T47D (cell line): ENCODE measurements at regions not wholly inside any gene's neighbourhood (a gene's known extent, or its start where the extent isn't known, plus 50 kb on each side); places are given as distances from the start of the nearest gene placed in this dataset.
"Not testable (repeated sequence)": the region's sequence is repeated elsewhere in the genome, so short reads cannot be mapped to it uniquely, and the experiment has no call there.

ENCODE experiments used
- DNase-seq, 2 experiments: peaks; one replicate each; pipeline versions ENCODE4 v3.0.0 to v3.0.0-alpha.2; 2011 to 2012; ENCODE audit warnings: low read depth in 1 of 2, low spot score in 1 of 2
- JUND ChIP-seq: IDR thresholded peaks from 2 replicates; pipeline ENCODE4 v1.6.1; 2012; ENCODE audit warnings: low read depth
- in situ Hi-C: cut with HindIII; loops from 2 replicates; pipeline ENCODE4 v1.10.0; 2016; ENCODE audit warnings: low sequenced_read_pairs, low pct_unique_long_range_greater_than_20kb

DNA sequence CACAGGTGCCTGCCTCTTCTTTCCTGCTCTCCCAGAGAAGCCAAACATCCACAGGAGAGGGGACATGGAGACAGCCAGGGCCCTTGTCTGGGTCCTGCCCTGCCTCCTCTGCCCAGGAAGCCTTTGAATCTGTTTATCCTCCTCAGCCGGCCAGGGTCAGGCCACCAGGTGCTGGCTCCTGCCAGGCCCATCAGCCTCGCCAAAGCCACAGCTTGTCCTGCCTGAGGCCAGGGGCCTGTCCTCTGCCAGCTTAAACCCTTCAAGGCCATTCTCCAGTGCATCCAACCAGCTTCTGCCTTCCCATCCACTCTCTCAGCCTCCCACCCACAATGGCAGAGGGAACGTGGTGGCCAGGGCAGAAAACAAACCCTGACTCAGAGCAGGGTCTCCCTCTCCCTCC lies 254.6 kb downstream of the ANKRD60 start:
- in situ Hi-C loops: no loop called here
- DNase-seq: no peak
- no peak for TF ChIP-seq JUND

DNA sequence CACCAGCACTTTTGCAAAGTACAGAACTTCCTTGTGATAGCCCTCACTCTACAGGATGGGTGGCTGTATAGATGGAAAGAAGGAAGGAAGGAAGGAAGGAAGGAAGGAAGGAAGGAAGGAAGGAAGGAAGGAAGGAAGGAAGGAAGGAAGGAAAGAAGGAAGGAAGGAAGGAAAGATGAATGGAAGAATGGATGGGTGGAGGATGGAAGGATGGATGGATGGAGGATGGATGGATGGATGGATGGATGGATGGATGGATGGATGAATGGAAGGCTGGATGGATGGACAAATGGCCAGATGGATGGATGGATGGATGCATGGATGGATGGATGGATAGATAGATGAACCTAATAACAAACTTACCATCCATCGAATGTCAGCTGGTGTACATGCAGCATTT lies 256.9 kb downstream of the ANKRD60 start:
- DNase-seq, in situ Hi-C loops: not testable (repeated sequence)

DNA sequence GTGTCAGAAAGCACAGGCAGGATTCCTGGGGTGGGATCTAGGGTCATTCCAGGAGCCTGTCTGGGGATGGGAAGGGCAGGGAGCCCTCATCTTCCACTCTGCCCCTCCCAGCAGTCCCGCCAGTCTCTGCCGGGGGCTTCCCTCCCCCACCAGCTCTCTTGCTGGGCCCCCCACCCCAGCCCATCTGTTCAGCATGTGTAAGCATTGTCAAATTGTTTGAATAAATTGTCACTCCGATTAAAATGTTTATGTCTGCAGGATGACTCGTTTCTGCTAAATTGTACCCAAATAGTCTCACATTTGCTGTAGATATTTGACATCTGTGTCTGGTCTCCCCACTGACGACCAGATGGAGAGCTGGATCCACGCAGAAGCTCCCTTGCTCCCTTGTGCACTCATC lies 257.6 kb downstream of the ANKRD60 start:
- in situ Hi-C loops: no loop called here
- no peak for DNase-seq
- TF ChIP-seq JUND: no peak

DNA sequence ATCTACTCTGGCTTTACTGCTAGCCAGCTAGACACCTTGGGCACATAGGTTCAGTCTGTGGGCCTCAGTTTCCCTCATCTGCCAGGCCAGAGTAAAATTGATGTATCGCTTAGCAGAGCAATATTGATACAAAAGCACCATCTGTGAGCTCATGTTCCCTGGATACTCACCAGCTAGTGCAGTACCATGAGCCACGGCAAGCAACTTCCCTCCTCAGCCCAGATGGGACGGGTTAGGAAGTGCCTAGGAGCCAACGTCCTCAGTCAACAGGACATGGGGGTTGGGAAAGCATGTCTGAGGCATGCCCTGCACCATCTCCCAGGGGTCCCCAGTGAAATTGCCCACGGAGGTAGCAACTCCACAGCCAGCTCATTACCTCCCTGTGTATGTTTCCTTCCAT lies 258.3 kb downstream of the ANKRD60 start:
- TF ChIP-seq JUND: no peak
- DNase-seq: no peak
- in situ Hi-C loops: no loop called here

DNA sequence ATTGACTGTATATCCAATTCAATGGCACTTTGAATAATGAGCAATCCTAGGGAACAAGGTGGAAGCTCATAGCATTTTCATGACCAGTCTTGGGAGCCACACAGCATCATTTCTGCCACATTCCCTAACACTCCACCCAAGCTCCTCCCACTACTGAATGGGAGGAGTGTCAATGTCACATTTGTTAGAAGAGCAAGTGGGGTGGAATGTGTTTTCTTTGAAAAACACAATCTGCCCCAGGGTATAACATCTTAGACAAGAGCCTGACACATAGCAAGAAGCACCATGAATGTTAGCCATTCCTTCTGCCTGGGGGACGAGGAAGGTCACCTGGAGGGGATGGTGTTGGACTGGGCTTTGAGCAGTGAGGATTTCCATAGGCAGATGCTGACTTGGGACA lies 258.3 kb upstream of the PMEPA1 start:
- in situ Hi-C loops: no loop called here
- TF ChIP-seq JUND: no peak
- DNase-seq: no peak

DNA sequence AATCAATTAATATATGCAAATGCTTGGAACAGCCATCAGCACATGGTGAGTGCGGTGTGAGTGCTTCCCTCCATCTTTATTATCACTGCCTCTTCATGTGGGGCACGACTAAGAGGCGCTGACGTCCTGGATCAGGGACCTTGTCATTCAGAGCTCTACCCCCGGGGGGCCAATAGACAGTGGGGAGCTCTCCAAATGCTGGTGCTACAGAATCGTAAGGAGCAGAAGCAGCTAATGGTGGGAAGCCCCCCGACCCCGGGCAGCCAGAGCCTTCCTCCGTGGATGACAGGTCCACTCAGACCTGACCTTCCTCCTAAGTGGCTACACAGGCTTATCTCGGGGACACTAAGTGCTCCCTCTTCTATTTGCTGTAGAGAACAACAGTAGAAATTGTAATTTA lies 257.5 kb upstream of the PMEPA1 start:
- TF ChIP-seq JUND: no peak
- in situ Hi-C loops: no loop called here
- no peak for DNase-seq

DNA sequence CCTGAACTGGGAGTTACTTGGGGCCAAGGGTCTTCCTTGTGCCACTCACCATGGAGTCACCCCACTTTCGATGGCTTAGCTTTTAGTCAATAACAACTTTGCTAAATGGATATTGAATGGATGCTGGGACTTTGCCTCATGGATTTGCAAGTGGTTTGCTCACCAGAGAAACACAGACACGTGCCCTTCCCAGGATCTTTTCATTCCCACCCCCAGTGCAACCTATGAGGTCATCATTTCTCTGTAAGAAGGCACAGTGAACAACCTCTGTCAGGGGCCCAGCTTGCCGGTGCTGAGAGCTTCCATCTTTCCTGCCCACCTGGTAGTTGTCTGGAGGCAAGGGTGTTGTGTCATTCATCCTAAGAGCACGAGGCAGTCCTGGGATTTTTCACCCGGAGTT lies 256.8 kb upstream of the PMEPA1 start:
- in situ Hi-C loops: no loop called here
- no peak for DNase-seq
- no peak for TF ChIP-seq JUND

DNA sequence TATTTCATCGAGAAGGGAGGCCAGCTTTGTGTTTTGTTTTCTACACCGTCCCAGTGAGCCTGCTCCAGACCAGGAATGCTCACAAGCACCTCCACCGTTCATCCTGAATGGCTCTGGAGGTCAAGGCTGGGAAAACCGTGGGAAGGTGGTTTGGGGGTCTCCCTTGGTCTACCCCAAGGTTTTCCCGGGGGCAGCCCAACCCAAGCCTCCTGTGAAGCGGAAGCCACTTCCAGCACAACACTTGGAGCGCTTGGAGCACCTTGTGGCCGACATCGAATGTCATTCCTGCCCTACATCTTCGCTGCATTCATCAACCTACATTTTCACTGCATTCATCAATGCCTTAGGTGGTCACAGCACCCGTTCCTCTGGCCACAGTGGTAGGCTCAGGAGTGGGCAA lies 255.6 kb upstream of the PMEPA1 start:
- TF ChIP-seq JUND: no peak
- no peak for DNase-seq
- in situ Hi-C loops: no loop called here

DNA sequence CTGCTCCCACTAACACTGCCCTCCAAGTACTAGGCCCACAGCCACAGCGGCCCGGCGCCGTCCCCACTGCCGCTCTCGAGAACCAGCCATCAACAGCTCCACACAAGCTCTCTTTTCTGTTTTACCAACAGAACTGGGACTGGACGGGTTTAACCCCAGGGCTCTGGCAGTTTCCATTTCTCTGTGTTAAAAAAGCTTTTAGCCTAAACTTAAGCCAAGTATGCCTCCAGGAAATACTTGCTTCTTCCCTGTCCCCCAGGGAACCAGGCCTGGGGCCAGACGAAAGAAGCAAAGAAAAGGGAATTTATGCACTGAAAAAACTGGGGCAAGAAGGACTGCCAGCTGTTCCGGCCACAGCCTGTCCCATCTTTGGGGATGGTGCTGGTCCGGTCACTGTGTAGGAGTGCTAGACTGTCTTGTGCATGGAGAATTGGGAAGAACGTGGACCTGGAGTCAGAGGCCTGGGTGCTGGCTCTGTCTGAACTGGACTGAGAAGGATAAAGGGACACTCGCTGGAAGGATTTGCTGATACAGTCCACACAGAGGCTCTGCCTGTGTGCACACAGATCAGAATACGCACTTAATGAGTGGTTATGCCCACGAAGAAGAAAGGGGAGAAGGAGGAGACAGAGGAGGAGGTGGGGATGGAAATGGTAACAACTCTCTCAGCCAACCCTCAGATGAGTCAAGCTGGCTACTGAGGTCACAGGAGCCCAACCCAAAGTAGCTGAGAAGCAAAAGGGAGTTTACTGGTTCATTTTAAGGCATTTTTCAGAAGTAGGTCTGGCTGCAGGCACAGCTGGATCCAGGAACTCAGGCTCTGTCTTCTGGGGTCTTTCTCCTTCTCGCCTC lies 254.4 kb upstream of the PMEPA1 start:
- no peak for TF ChIP-seq JUND
- DNase-seq: no peak
- in situ Hi-C loops: no loop called here

DNA sequence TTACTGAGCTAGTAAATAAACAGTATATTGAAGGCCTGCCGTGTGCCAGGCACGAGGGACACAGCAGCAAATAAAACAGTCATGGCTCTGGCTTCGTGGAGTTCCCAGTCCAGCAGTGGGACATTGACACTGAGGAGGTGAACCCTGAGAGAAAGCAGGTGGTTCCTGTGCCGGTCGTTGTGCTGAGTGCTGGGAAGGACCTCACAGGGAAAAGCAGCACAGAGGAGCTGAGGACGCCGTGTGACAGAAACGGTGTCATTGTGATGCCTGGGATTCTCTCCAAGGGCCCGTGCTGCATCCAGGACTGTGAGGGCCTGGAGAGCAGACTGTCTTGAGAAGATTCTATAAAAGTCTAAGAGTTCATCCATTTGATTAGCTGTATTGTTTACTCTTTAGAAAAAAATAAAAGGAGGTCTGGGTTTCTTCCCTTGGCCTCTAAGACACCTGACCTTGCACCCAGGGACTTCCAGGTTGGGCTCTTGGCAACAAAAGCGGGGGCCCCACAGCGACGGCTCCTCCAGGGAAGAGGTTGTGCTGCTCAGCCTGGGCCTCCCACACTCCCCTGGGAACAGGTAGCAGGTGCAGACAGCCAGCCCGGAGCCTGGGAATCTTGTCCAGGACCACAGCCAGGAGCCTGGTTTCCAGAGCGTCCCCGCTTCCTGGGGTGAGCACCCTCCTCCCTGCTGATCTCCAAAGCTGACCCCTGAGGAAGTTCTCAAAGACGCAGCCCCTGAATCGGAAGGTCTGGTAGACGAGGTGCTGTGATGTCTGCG lies 251.2 kb upstream of the PMEPA1 start:
- TF ChIP-seq JUND: no peak
- DNase-seq: no peak
- in situ Hi-C loops: no loop called here

DNA sequence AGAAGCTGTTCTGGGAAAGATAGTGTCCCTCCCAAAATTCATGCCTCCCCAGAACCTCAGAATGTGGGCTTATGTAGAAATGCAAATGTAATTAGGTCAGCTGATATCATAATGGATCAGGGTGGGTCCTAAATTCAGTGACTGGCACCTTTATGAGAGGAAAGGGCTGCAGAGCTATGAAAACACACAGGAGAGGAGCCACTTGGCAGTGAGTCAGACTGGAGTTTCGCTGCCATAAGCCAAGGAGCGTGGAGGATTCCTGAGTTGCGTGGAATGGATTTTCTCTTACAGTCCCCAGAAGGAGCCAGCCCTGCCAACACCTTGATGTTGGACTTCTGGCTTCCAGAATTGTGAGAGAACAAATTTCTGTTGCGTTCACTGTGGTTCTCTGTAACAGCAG lies 249.8 kb upstream of the PMEPA1 start:
- TF ChIP-seq JUND: no peak
- DNase-seq: no peak
- in situ Hi-C loops: no loop called here

DNA sequence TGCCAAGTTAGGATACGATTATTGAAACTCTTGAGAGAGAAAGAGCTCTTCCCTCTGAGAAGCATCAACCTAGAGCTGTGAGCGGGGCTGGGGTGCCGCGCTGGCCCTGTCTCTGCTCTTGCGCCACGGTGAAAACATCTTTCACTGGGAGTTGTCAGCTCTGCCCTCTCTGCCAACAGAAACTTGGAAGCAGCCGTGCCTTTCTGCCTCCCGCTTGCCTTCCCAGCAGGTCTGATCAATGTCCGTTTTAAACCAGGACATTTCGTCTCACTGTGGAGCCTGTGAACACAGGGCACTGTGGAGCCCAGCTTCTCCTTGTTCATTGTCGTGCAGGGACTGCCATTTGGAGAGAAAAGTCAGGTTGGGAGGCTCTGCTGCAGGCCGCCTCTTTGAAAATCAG lies 249.2 kb upstream of the PMEPA1 start:
- TF ChIP-seq JUND: no peak
- in situ Hi-C loops: no loop called here
- no peak for DNase-seq

DNA sequence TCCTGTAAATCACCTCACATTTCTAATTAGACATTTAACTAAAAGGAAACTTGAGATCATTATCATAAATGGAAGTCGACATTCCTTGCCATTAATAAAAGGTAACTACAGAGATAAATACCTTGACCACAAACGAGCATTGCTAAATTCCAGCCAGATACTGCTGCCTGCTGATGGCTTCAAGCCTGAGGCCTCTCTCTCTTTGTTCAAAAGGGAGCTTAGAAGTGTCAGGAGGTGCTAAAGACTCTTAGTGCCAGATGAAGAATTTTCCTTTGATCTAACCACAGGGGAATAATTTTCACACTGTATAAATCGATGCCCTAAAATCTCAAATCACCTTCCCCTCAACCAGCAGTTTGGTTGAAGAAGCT lies 248.2 kb upstream of the PMEPA1 start:
- DNase-seq: no peak
- no peak for TF ChIP-seq JUND
- in situ Hi-C loops: no loop called here
